GM12878 (cell line): ENCODE measurements at regions not wholly inside any gene's neighbourhood (a gene's known extent, or its start where the extent isn't known, plus 50 kb on each side); places are given as distances from the start of the nearest gene placed in this dataset.

Experiments
- EZH2 ChIP-seq: IDR thresholded peaks from 2 replicates; pipeline ENCODE4 v1.6.1; 2012; ENCODE audit warnings: low read depth, mild to moderate bottlenecking, control low read depth, inconsistent platforms, low read length, borderline replicate concordance; ENCODE audit not compliant: control insufficient read depth
- LARP7 ChIP-seq: fragments of 450-650 bp; IDR thresholded peaks from 2 replicates; pipeline ENCODE4 v1.6.1; 2017; ENCODE audit warnings: mild to moderate bottlenecking

DNA sequence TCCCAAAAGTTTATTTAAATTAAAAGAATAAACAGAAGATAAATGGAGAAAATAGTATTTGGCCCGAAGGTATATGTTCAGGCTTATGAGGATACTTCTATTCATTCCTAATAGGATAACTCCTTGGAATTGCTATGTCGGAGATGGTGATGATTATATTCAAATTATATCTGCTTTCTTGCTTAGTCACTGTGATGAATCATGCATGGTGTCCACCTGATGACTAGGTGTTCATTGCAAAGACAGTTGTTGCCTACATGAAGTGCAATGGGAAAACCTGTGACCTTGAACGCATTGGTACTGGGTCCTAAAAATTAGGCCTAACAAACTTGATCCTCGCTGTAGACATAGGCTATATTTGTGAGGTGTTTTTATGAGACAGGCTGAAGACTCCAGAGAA is 617.3 kb upstream of the ZEB2 start:
- TF ChIP-seq LARP7, result no peak
- no peak for TF ChIP-seq EZH2
